ENCODE measurements at regions not wholly inside any gene's neighbourhood (a gene's known extent, or its start where the extent isn't known, plus 50 kb on each side); places are given as distances from the start of the nearest gene placed in this dataset.

- H4K91ac ChIP-seq (ENCODE audit: insufficient read depth, low read depth, low read length) = no peak overlapping the region
- H3K18ac ChIP-seq (ENCODE audit: low read depth, low read length) = no peak overlapping the region
- H3K9me1 ChIP-seq (ENCODE audit: insufficient read depth, low read length) = peaks cover 3% of the 10 kb centered on the region; the same call in 1 of the 2 replicates
- in situ Hi-C loops (cut with MboI; ENCODE audit: low sequenced_read_pairs) = no loop called here
- no peak overlapping the region for H3K9ac ChIP-seq (ENCODE audit: low read depth, low read length)
- no peak overlapping the region for H2BK15ac ChIP-seq (ENCODE audit: low read depth, low read length)
- no peaks in the 10 kb centered on the region for H3K36me3 ChIP-seq (ENCODE audit: control insufficient read depth, insufficient read depth, low read length)
- H3K56ac ChIP-seq (ENCODE audit: extremely low read depth, insufficient read depth, low read length) = no peak overlapping the region
- DNase-seq (no peak), ATAC-seq (ENCODE audit: low read depth) (no peak)
- intact Hi-C loops (cut with micrococcal nuclease) = no loop called here
- no peak overlapping the region for H3K4ac ChIP-seq (ENCODE audit: low read depth, low read length)
- BruUV-seq (replicated peaks) = no TSS peak
- H3K79me1 ChIP-seq (ENCODE audit: low read depth in 1 of 2, low read length in 2 of 2) = no peaks in the 10 kb centered on the region
- H3K4me3 ChIP-seq (ENCODE audit: insufficient read depth, low read depth, low read length) = no peak overlapping the region
- H3K4me2 ChIP-seq (ENCODE audit: low read depth, low read length) = no peak overlapping the region
- H3K27ac ChIP-seq (ENCODE audit: insufficient read depth, low read length) = no peak overlapping the region
- no peak overlapping the region for H4K5ac ChIP-seq (ENCODE audit: low read depth, low read length)
- TF ChIP-seq MAFK (IDR thresholded peaks at IDR 0.05; ENCODE audit: low read depth, low read length) (no peak), USF2 (IDR thresholded peaks at IDR 0.05; ENCODE audit: low read depth, low read length) (no peak), SMC3 (IDR thresholded peaks at IDR 0.05; ENCODE audit: low read depth, low read length) (no peak), ELK1 (IDR thresholded peaks at IDR 0.05; ENCODE audit: borderline replicate concordance, low read depth, low read length) (no peak)
- H4K8ac ChIP-seq (ENCODE audit: low read depth in 2 of 2, low read length in 2 of 2) = no peak overlapping the region
- H2AK9ac ChIP-seq (replicated peaks; ENCODE audit: low read depth, low read length, poor library complexity) = no peak overlapping the region
- H3K9me3 ChIP-seq (ENCODE audit: control insufficient read depth, insufficient read depth, low read length) = no peaks in the 10 kb centered on the region
- dilution Hi-C loops (cut with HindIII; ENCODE audit: low sequenced_read_pairs, unreplicated experiment) = no loop called here
- no peak overlapping the region for H2BK20ac ChIP-seq (ENCODE audit: low read depth, low read length)
- no peak overlapping the region for H2AK5ac ChIP-seq (ENCODE audit: low read depth, low read length)
- POLR2A ChIA-PET (ENCODE audit: unreplicated experiment) = no interaction called here
- no CpG with 5 or more reads among the region's 1 CpG for WGBS, 2 experiments (ENCODE audit: extremely low coverage in 2 of 2, insufficient read length in 1 of 2)
- no peak overlapping the region for H3K14ac ChIP-seq (replicated peaks; ENCODE audit: low read depth, low read length)
- H2BK120ac ChIP-seq (ENCODE audit: low read depth, low read length) = no peak overlapping the region
- H3K4me1 ChIP-seq (ENCODE audit: control insufficient read depth, insufficient read depth, low read length) = no peaks in the 10 kb centered on the region
- CTCF ChIA-PET = no interaction called here
- no peaks in the 10 kb centered on the region for H3K27me3 ChIP-seq (ENCODE audit: control insufficient read depth, insufficient read depth, low read length)
- H3K23ac ChIP-seq (ENCODE audit: low read depth, low read length) = no peak overlapping the region
- H4K20me1 ChIP-seq (ENCODE audit: insufficient read depth, low read length) = no peaks in the 10 kb centered on the region
- H2AFZ ChIP-seq (replicated peaks; ENCODE audit: low read length, poor library complexity) = no peak overlapping the region
- no peak overlapping the region for H2BK5ac ChIP-seq (ENCODE audit: low read depth, low read length, poor library complexity, severe bottlenecking)
Measured at GRCh38 chr4:20359692-20360091, 108.0 kb downstream of the SLIT2 start.
